ENCODE measurements at regions not wholly inside any gene's neighbourhood (a gene's known extent, or its start where the extent isn't known, plus 50 kb on each side); places are given as distances from the start of the nearest gene placed in this dataset.

GRCh38 chr7:22587322-22587721 is 87.3 kb upstream of the STEAP1B start:
- Histone ChIP-seq H3K27me3 (no peaks in the 10 kb centered on the region), H3K4me3 (replicated peaks in 1 of 3) (no peak overlapping the region), H3K9me3 (no peaks in the 10 kb centered on the region), H3K36me3 (no peaks in the 10 kb centered on the region), H3K4me1 (peaks cover 23 to 53% of the 10 kb centered on the region in 2 donors), H3K27ac (no peak overlapping the region)
- intact Hi-C loops (cut with DNase I), result no loop called here
- DNase-seq, result no peak
- 61 to 62% methylated on average over 2 of the region's 2 CpGs for WGBS, 2 donors
- TF ChIP-seq CTCF (IDR thresholded peaks at IDR 0.05), result no peak
- no peak for TF ChIP-seq POLR2A (IDR thresholded peaks at IDR 0.05)

DNA sequence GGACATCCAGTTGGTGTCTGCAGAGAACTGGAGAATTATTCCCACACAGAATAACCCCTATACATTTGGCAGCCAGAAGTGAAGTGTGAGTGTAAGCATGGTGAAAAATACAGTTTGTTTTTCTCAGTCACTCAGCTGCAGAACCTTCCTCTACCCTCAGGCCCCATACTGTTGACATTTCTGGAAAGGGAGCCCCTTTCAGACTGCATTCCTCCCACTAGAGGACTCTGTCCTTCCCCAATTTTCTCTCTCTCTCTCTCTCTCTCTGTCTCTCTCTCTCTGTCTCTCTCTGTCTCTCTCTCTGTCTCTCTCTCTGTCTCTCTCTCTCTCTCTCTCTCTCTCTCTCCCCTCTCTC is 86.8 kb upstream of the STEAP1B start:
- intact Hi-C loops (cut with DNase I), result no loop called here
- no peaks in the 10 kb centered on the region for H3K36me3 ChIP-seq

DNA sequence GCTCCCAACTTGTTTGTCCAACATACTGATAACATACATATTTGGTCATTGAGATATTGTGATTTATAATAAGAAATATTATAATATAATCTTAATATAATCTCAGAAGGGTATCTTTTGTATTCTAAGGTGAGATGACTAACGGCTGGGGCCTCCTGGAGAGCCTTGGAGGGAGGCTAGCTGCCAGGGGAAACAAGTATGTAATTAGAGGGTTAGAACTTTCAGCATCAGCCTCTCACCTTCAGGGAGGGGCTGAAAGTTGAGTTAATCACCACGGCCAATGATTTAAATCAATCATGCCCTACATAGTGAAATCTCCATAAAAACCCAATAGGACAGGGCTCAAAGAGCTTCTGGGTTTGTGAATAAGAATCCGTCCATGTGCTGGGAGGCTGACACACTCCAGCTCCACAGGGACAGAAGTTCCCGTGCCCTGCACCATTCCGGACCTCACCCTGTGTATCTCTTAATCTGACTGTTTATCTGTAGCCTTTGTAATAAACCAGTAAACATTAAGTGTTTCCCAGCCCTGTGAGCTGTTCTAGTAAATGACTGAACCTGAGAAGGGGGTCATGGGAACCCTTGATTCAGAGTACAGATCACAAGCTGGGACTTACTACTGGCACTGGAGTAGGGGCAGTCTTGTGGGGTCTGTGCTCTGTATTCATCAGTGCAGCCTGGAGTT is 86.3 kb upstream of the STEAP1B start:
- TF ChIP-seq POLR2A (IDR thresholded peaks at IDR 0.05) (no peak), CTCF (IDR thresholded peaks at IDR 0.05) (no peak)
- DNase-seq, result no peak
- H3K4me3 ChIP-seq (replicated peaks in 1 of 3), result no peak overlapping the region
- 91 to 96% methylated on average over 5 of the region's 5 CpGs for WGBS, 2 donors
- no peaks in the 10 kb centered on the region for H3K27me3 ChIP-seq
- no peaks in the 10 kb centered on the region for H3K9me3 ChIP-seq
- peaks cover 23 to 53% of the 10 kb centered on the region in 2 donors for H3K4me1 ChIP-seq
- peak overlapping the region; percentile 8 to 71 (median 22) for H3K27ac ChIP-seq
- intact Hi-C loops (cut with DNase I), result no loop called here
- H3K36me3 ChIP-seq, result no peaks in the 10 kb centered on the region

More for the DNA sequence above, 86.8 kb upstream of the STEAP1B start:
- TF ChIP-seq POLR2A (IDR thresholded peaks at IDR 0.05) (no peak), CTCF (IDR thresholded peaks at IDR 0.05) (peak in 4 of 6 experiments; percentile 56 to 81 (median 62))
- Histone ChIP-seq H3K4me3 (replicated peaks in 1 of 3) (no peak overlapping the region), H3K4me1 (peaks cover 23 to 53% of the 10 kb centered on the region in 2 donors), H3K9me3 (no peaks in the 10 kb centered on the region), H3K27ac (peak overlapping the region; percentile 8 to 71 (median 22)), H3K27me3 (no peaks in the 10 kb centered on the region)
- DNase-seq, result peak; percentile 27 to 37

DNA sequence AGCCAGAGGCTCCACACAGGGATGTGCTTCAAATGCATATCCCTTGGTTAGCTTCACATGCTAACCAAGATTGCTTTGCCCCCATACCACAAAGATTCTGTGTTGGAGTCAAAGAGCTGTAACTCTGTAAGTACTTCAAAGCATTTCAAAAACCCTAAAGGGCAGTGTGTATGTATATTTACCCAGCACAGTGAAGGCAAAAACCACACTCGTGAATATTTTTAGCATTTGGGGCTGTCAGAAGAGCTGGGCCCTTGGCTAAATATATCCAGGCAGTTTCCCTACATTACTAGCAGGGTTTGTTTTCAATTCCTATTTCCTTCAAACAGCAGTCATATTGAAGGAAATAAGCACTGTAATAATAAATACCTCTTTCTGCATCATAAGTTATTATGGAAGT is 84.2 kb upstream of the STEAP1B start:
- Histone ChIP-seq H3K27me3 (no peaks in the 10 kb centered on the region), H3K4me3 (replicated peaks in 1 of 3) (no peak overlapping the region), H3K36me3 (no peaks in the 10 kb centered on the region), H3K9me3 (no peaks in the 10 kb centered on the region), H3K4me1 (peaks cover 11 to 34% of the 10 kb centered on the region in 2 donors), H3K27ac (peak overlapping the region in 2 of 3 donors; percentile 62 to 71)
- DNase-seq, result no peak
- TF ChIP-seq POLR2A (IDR thresholded peaks at IDR 0.05) (no peak), CTCF (IDR thresholded peaks at IDR 0.05) (no peak)
- intact Hi-C loops (cut with DNase I), result no loop called here
- 65% methylated on average over 1 of the region's 1 CpG for WGBS, 2 donors

DNA sequence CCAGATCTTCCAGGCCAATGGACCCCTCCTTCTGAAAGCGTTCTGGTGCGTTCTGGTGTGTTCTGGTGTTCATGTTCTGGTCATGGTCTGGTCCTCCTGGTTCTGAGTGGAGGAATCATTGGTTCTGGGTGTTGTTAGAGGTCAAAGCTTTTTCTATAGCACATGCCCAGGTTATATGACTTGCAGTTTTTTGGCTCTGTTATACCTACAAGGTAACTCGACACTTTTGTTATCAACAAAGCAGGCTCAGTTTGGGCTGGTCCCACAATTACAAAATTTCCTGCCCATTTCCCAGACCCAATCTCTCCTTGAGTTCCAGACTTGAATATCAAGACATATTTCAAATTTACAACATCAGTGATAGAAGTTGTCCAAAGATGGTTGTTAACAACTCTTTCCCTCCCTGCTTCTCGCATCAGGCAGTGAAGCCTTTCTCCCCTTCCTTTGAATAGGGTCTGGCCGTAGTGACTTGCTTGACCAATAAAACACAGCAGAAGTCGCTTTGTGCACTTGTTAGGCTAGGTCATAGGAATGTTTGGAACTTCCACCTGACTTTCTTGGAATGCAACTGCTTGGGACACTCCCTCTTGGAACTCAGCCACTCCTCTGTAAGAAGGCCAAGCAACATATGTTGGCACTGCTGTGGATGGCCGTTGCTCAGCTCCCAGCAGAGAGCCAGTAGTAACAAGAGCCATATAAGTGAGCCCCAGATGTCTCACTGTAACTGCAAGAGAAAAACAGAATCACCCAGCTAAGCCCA is 83.1 kb upstream of the STEAP1B start:
- Histone ChIP-seq H3K4me1 (peaks cover 12 to 31% of the 10 kb centered on the region in 2 donors), H3K4me3 (replicated peaks in 1 of 3) (no peak overlapping the region), H3K9me3 (no peaks in the 10 kb centered on the region), H3K27me3 (no peaks in the 10 kb centered on the region), H3K27ac (peak overlapping the region; percentile 47 to 71 (median 62)), H3K36me3 (no peaks in the 10 kb centered on the region)
- TF ChIP-seq POLR2A (IDR thresholded peaks at IDR 0.05) (peak in 1 of 2 donors; percentile 67), CTCF (IDR thresholded peaks at IDR 0.05) (no peak)
- 53 to 54% methylated on average over 6 to 7 of the region's 7 CpGs for WGBS, 2 donors
- DNase-seq, result peak; percentile 83 to 85
- intact Hi-C loops (cut with DNase I), result no loop called here

Data from thyroid gland (tissue), 4 donors.